Lower lobe of right lung (tissue), 2 donors: ENCODE measurements at regions not wholly inside any gene's neighbourhood (a gene's known extent, or its start where the extent isn't known, plus 50 kb on each side); places are given as distances from the start of the nearest gene placed in this dataset.

Source experiments
- ATAC-seq, 2 donors: fragments of 200-7000 bp; cut with Tn5 transposase; one replicate each; pipeline ENCODE4 v1.9.1; 2020 to 2022; ENCODE audit warnings: mild to moderate bottlenecking in 2 of 2, moderate library complexity in 2 of 2
- DNase-seq: peaks from one replicate; pipeline ENCODE4 v3.0.0-alpha.2; 2020
- H3K27ac ChIP-seq: fragments of 200-600 bp; one replicate; pipeline ENCODE4 v1.8.0; 2022
- H3K27me3 ChIP-seq: fragments of 200-600 bp; one replicate; pipeline ENCODE4 v1.8.0; 2022; ENCODE audit warnings: low read depth
- H3K36me3 ChIP-seq: fragments of 200-600 bp; one replicate; pipeline ENCODE4 v1.8.0; 2022; ENCODE audit warnings: mild to moderate bottlenecking
- H3K4me1 ChIP-seq: fragments of 200-600 bp; one replicate; pipeline ENCODE4 v1.8.0; 2022
- H3K4me3 ChIP-seq: fragments of 200-600 bp; one replicate; pipeline ENCODE4 v1.8.0; 2022; ENCODE audit warnings: mild to moderate bottlenecking
- H3K9me3 ChIP-seq: fragments of 200-600 bp; one replicate; pipeline ENCODE4 v1.8.0; 2022
- intact Hi-C: fragments of 100-400 bp; cut with DNase I; formaldehyde crosslinking; loops from one replicate; pipeline ENCODE4 v1.11.0; 2022
- TF ChIP-seq, protein P1 (sequence below): fragments of 200-600 bp; IDR thresholded peaks from one replicate; pipeline ENCODE4 v1.8.0; 2022; ENCODE audit warnings: antibody characterized with exemption, mild to moderate bottlenecking
- donor health status: DM: no; HTN: yes; CAD: no; lungs with severe emphysema.

DNA sequence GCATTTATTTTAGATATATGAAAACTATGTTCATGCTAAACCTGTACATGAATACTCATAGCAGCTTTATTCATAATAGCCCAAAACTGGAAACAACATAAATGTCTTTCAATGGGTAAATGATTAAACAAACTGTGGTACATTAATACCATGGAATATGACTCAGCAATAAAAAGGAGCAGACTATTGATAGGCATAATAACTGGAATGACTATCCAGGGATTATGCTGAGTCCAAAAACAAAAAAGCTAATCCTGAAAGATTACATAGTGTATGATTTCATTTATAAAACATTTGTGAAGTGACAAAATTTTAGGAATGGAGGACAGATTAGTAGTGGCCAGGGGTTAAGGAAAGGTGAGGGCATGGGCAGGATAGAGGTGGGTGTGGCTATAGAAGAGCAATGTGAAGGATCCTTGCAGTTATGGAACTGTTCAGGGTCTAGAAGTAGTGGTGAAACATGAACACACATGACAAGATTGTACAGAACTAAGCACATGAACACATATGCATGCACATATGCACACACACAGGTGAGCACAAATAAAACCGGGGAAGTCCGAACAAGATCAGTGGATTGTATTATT is 61.1 kb upstream of the CDKN3 start:
- no peaks in the 10 kb centered on the region for H3K4me1 ChIP-seq
- no peaks in the 10 kb centered on the region for H3K27me3 ChIP-seq
- H3K27ac ChIP-seq, result no peak overlapping the region
- no peak for DNase-seq
- no peak for ATAC-seq
- no peaks in the 10 kb centered on the region for H3K36me3 ChIP-seq
- H3K4me3 ChIP-seq, result no peak overlapping the region
- intact Hi-C loops, result no loop called here
- TF ChIP-seq, protein P1, sequence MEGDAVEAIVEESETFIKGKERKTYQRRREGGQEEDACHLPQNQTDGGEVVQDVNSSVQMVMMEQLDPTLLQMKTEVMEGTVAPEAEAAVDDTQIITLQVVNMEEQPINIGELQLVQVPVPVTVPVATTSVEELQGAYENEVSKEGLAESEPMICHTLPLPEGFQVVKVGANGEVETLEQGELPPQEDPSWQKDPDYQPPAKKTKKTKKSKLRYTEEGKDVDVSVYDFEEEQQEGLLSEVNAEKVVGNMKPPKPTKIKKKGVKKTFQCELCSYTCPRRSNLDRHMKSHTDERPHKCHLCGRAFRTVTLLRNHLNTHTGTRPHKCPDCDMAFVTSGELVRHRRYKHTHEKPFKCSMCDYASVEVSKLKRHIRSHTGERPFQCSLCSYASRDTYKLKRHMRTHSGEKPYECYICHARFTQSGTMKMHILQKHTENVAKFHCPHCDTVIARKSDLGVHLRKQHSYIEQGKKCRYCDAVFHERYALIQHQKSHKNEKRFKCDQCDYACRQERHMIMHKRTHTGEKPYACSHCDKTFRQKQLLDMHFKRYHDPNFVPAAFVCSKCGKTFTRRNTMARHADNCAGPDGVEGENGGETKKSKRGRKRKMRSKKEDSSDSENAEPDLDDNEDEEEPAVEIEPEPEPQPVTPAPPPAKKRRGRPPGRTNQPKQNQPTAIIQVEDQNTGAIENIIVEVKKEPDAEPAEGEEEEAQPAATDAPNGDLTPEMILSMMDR, result no peak
- no peaks in the 10 kb centered on the region for H3K9me3 ChIP-seq

DNA sequence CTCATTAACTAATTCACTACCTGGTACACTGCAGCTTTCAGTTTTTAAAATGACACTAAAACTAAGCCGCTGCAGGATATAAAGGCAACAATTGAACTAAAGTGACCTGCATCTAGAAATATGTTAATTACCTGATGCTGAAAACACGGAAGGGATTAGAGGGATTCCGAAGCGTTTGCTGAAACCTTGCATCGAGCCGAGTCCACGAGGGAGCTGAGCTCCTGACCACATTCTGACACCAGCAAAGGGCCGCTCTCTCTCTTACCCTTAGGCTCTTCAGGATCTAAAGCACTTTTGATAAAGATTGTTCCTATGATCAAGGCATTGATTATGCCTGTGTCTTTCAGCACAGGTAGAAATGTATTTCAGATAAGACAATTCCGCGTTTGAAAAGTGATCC is 59.5 kb upstream of the CDKN3 start:
- intact Hi-C loops, result no loop called here
- H3K4me3 ChIP-seq, result no peak overlapping the region
- TF ChIP-seq, protein P1, result no peak
- no peaks in the 10 kb centered on the region for H3K36me3 ChIP-seq
- no peaks in the 10 kb centered on the region for H3K9me3 ChIP-seq
- no peak for ATAC-seq
- no peaks in the 10 kb centered on the region for H3K4me1 ChIP-seq
- no peak overlapping the region for H3K27ac ChIP-seq
- no peak for DNase-seq
- H3K27me3 ChIP-seq, result no peaks in the 10 kb centered on the region

DNA sequence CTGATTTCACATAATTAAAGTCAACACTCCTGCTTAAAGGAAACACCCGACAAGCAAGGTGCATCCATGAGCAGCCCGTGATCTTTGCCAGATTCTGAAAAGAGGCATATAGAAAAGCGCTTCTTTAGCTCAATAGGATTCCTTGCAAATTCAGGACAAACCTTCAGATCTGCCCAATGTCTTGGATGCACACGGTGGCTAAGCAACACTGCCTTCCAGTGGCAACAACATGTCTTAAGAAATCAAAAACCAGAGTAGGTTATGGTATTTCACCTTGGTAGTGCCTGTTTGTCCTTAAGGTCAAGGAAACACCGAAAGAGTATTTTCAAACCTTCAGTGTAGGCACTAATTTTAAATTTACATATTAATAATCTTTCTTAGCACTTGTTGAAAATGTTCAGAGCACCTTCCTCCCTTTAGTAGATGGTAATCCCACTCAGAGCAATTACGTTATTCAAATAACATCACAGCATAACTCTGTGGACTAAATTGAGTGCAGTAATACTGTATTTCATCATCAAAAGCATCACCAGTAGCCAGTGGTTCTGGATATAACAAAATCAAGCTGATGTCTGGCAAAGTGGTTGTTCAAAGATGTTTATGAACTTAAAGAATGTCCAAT is 58.0 kb upstream of the CDKN3 start:
- Histone ChIP-seq H3K27ac (no peak overlapping the region), H3K27me3 (no peaks in the 10 kb centered on the region), H3K36me3 (no peaks in the 10 kb centered on the region), H3K9me3 (no peaks in the 10 kb centered on the region), H3K4me1 (no peaks in the 10 kb centered on the region), H3K4me3 (no peak overlapping the region)
- DNase-seq (no peak), ATAC-seq (no peak)
- intact Hi-C loops, result no loop called here
- TF ChIP-seq, protein P1, result peak; percentile 25

DNA sequence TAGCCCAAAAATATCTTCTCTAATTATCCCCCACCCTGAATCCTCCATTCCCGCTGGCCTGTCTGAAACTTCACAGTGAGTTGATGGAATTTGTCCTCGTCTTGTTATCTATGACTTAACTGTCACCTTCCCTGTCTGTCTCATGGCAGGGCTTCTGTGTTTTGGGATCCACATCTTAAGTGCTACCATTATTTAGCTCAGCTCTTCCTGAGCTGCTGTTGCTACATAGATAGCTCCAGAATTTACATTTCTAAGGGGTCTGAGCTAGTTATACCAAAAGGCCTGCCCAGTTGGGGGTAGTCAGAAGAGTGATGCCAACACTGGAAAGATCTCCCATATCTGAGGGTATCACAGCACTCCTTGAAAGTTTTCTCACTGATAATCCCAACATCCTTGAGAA is 57.0 kb upstream of the CDKN3 start:
- intact Hi-C loops, result no loop called here
- H3K9me3 ChIP-seq, result no peaks in the 10 kb centered on the region
- no peak overlapping the region for H3K4me3 ChIP-seq
- no peaks in the 10 kb centered on the region for H3K36me3 ChIP-seq
- no peaks in the 10 kb centered on the region for H3K4me1 ChIP-seq
- no peak overlapping the region for H3K27ac ChIP-seq
- DNase-seq (no peak), ATAC-seq (no peak)
- TF ChIP-seq, protein P1, result no peak
- no peaks in the 10 kb centered on the region for H3K27me3 ChIP-seq

DNA sequence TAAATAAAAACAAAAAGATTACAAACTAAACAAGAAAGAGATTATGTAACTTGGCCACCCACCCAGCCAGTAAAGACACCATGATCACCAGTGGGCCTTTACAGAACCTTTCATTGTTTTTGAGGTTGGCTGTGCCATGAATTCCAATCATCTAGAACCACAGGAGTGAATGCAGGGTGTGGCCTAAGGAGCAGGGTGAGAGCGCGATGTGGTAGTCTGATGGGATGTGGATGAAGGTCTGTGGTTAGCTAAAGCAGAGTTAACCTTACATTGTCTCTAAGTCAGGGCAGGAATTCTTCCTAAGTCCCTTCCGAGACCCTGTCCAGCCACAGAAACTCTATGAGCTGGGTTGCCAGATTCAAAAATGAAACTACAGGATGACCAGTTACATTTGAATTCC is 54.0 kb upstream of the CDKN3 start:
- Histone ChIP-seq H3K9me3 (no peaks in the 10 kb centered on the region), H3K27me3 (no peaks in the 10 kb centered on the region), H3K36me3 (no peaks in the 10 kb centered on the region), H3K27ac (no peak overlapping the region), H3K4me1 (no peaks in the 10 kb centered on the region), H3K4me3 (no peak overlapping the region)
- ATAC-seq, result no peak
- DNase-seq, result no peak
- TF ChIP-seq, protein P1, result no peak
- intact Hi-C loops, result no loop called here
